Stimulated activated CD4-positive, alpha-beta T cell treated with anti-CD3 and anti-CD28 coated beads, Interleukin-4, amount 100 ng/mL, for 48 hours (primary cell): ENCODE measurements at regions not wholly inside any gene's neighbourhood (a gene's known extent, or its start where the extent isn't known, plus 50 kb on each side); places are given as distances from the start of the nearest gene placed in this dataset.
"Not testable (repeated sequence)": the region's sequence is repeated elsewhere in the genome, so short reads cannot be mapped to it uniquely, and the experiment has no call there.

Experiments used
- DNase-seq, 2 donors: peaks; one replicate each; pipeline ENCODE4 v3.0.0-alpha.2; 2020; ENCODE audit warnings: low read depth in 2 of 2

DNA sequence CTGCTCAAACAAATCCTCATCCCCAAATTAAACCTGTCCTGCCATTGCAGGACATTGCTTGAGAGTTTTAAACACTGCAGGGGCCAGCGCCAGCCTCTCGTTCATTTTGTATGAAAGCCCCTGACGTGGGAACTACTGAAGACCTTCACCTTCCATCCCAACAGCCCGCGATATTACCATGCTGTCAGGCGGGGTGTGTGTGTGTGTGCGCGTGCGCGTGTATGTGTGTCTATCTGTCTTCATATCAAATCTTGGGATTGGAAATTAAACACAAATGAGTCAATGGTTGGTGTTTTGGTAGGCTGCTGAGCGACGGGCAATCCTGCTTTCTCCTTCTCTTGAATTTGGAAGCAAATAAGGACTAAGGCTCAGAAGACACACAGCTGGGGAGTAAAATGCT is 776.9 kb downstream of the TBC1D22A start:
- DNase-seq, result no peak

GRCh38 chr22:47535681-47536080 is 773.2 kb downstream of the TBC1D22A start:
- DNase-seq, result no peak

- DNase-seq, result no peak
These were observed 772.5 kb downstream of the TBC1D22A start for GRCh38 chr22:47534804-47535410.

DNA sequence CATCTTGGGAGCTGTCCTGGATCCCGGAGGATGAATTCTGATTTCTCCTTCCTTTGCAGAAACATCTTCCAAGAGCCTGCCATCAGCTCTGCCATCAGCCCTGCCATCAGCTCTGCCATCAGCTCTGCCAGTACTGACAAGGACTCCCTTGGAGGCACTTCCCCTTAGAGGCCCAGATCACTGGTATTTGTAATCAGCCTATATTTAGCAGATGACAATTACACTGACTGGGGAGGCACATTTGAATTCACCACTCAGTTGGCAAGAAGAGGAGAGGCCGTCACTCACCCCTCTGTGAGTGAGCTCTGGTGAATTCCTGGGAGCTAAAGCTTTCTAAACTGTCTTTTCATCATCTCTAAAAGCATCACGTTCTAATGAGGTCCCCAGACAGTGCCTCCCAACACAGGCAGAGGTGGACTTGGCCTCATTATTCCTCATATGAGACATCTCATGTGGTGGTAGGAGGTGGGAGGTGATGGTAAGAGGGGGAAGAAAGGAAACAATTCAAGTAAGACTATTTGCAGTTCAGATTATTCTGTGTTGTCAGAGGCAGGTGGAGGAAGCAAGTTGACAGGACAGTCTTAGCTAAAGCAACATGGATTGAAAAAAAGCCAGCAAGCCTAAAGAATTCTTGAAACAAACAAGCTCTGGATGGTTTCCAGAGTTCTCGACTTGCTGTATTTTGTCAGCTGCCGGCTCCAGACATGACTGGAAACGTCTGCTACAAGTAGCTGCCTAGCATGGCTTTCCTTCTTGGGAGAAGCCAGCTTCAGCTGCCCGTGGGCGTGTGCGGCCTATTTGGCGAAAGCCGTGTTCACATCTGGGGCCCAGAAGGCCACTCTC is 771.7 kb downstream of the TBC1D22A start:
- DNase-seq, result no peak

GRCh38 chr22:47517062-47517461 is 754.6 kb downstream of the TBC1D22A start:
- DNase-seq, result no peak

DNA sequence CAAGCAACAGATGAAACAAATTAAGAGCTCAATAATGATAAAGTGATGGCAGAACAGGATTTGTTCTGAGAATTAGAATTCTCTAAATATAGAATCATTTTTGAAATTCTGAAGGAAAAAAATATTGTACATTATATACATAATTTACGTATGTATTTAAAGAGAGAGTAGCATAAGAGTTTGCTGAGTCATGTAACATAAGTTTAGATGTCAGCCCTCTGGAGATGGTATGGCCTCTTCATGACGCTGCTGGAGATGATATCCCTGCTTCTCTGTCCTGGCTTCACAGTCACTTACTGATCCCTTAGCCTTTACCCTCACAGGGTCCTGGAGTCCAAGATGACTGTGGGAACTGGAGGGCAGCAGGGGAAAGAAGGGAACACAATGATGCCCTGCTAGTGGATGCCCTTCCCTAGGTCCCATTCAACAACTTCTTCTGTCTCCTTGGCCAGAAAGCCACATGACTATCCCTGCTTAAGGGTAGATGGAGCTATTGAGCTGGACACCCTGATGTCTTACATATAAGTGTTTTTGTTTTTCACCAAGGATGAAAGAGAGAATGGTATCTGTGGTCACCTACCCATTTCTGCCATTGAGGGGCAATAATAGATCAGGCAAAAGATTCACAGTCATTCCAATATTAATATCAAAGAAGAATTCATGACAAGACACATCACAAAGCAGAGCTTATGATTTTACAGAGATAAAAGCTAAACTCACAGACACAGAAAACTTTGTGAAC is 753.1 kb downstream of the TBC1D22A start:
- no peak for DNase-seq

- DNase-seq, result no peak
These were observed 750.2 kb downstream of the TBC1D22A start for GRCh38 chr22:47512617-47513016.

DNA sequence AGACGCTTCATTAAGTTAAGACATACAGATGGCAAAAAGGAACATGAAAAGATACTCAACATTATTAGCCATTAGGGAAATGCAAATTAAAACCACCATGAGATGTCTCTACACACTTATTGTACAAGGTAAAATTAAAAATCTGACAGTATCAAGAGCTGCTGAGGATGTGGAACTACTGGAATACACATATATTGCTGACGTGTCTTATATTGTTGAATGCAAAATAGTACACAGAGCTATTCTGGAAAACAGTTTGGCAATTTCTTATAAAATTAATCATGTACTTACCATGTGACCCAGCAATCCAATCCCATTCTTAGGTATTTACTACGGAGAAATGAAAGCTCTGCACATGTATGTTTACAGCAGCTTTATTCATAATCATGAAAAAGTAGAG is 742.5 kb downstream of the TBC1D22A start:
- DNase-seq, result no peak

- no peak for DNase-seq
These were observed 736.6 kb downstream of the TBC1D22A start for GRCh38 chr22:47498969-47499495.

DNA sequence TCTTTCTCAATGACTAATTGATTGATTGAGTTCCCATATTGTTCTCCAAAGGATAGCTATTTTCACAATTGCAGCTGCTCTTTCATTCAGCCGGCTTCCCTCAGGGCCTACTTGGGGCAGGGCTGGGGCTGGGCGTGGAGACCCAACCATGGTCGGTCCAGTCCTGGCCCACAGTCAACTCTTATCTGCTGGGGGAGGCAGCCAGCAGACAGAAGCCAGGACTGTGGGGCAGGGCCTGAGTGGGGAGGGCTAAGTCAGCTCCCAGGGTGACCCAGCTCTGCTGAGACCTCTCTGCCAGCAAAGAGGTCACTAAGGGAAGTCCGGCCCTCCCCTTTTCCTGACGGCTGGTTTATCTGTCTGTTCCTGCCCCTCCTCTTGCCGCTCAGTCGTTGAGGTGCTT is 735.2 kb downstream of the TBC1D22A start:
- DNase-seq, result no peak

DNA sequence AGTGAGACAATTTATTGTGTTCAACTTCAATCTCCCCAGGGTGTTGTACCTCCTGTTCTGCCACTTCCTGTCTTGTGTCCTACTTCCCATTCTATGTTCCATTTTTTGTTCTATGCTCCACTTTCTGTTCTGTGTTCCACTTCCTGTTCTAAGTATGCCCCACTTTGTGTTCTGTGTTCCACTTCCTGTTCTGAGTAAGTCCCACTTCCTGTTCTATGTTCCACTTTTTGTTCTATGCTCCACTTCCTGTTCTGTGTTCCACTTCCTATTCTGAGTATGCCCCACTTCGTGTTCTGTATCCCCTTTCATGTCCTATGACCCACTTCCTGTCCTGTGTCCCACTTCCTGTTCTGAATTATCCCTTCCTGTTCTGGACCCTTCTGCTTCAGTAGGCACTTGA is 732.7 kb downstream of the TBC1D22A start:
- DNase-seq, result no peak

- DNase-seq, result not testable (repeated sequence)
These were observed 725.7 kb downstream of the TBC1D22A start for GRCh38 chr22:47488131-47488530.

- no peak for DNase-seq
These were observed 724.3 kb downstream of the TBC1D22A start for GRCh38 chr22:47486569-47487312.

DNA sequence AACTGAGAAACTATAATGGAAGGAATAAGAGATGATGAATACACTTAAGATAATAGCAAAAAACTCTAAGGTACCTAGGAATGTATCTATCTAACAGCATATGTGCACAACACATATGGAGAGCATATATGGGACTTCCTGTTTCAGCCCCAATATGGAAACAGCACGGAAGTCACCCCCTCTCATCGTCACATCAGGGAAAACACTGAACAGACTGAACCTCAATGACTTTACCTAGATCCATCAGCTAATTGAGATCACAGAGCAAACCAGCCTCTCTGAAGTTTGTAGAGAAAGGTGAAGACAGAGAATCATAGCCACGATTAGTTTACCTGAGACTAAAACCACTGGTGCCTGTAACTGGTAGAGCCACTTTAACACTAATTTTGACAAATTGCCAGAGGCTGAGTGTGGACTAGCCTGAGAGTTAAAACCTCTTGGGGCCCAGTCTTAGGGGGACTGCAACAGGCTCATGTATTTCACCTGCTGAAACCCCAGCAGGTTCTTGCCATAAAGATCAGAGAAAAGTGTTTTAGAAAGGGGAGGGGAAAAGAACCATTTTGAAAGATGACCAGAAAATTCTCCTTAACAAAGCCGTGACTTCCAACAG is 722.6 kb downstream of the TBC1D22A start:
- no peak for DNase-seq

DNA sequence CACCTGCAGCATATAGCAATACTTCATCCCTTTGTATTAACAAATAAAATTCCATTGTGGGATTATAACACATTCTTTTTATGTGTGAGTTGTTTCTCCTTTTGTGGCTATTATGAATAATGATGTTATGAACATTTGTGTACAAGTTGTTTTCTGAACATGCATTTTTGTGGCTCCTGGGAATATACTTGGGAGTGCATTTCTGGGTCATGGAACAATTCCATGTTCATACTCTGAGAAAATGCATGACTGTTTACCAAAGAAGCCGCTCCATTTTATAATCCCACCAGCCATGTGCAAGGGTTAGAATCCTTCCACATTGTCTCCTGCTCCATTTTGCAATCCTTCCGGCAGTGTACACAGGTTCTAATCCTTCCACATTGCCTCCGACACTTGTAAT is 713.8 kb downstream of the TBC1D22A start:
- DNase-seq, result no peak

- DNase-seq, result no peak
These were observed 712.4 kb downstream of the TBC1D22A start for GRCh38 chr22:47474895-47475294.

- no peak for DNase-seq
These were observed 712.0 kb downstream of the TBC1D22A start for GRCh38 chr22:47474464-47474863.

DNA sequence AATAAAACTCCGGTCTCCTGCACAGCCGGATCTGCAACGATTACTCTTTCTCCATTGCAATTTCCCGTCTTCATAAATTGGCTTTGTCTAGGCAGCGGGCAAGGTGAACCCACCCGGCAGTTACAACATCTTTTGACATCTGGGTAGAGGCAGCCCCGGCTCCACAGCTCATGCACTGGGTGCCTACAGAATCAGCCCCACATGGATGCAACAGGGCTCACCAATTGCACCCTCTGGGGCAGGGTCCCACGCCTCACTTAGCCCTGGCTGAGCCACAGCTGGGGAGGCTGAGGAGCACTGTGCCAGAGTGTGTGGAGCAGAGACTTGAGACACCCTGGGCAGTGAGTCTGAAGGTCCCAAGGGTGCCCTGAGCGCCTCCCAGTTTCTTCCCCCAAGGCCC is 710.2 kb downstream of the TBC1D22A start:
- no peak for DNase-seq

DNA sequence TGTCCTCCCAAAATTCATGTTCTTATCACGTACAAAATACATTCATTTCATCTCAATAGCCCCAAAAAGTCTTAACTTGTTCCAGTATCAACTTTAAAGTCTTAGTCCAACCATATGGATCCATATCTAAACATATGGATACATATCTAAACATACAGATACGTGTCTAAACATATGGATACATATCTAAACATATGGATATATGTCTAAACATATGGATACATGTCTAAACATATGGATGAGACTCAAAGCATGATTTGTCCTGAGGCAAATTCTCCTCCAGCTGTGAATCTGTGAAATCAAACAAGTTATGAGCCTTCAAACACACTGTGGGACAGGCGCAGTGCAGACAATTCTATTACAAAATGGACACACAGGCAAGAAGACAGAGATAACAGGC is 709.0 kb downstream of the TBC1D22A start:
- no peak for DNase-seq

DNA sequence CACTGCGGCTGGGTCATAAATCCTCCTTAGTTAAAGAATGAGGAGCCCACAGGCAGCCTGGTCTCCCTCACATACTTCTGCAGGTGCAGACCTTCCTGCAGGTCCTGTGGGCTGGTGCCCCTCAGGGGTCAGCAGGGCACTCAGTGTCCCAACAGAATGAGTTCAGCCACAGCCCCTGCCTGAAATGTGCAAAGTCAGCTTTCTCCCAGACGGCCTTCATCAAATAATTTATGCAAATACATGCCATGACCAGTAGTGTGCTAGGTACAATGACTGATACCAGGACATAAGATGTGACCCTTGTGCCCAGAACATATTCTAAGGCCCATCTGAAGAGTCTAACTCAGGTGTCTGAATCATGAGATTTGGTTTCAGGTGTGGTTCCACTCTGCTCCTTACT is 703.4 kb downstream of the TBC1D22A start:
- DNase-seq, result no peak

DNA sequence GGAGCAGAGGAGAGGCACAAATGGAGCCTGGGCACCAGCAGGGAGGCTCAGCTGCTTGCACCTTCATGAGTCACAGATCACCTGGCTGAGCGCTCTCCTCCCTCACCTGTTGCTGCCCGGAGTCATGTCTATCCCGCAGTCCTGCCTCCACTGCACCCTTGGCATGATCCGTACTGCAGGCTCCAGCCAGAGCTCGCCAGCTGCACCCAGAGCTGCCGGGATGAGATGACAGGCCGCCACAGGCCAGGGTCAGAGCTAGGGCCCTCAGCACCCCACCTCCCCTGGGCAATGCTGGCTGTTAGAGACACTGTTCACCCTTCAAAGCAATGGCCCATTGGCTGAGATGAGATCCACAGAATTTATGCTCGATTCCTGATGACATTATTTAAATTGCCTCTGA is 702.8 kb downstream of the TBC1D22A start:
- DNase-seq, result no peak
